HepG2 (cell line): ENCODE measurements at regions not wholly inside any gene's neighbourhood (a gene's known extent, or its start where the extent isn't known, plus 50 kb on each side); places are given as distances from the start of the nearest gene placed in this dataset.

Experiments used
- ATAC-seq: fragments of 200-7000 bp; cut with Tn5 transposase; 3 replicates; pipeline ENCODE4 v1.9.1; 2020; ENCODE audit warnings: mild to moderate bottlenecking, moderate library complexity
- BruUV-seq: library from RNA; stranded (reverse); fragments of 400-500 nt; replicated peaks from 2 replicates; lab custom pipeline; 2021; lab: Mats Ljungman, UMichigan
- CTCF ChIA-PET: fragments of 300-600 bp; formaldehyde crosslinking; extraction: SDS; loops from one replicate; lab custom pipeline; 2021; ENCODE audit warnings: low total read pairs, inconsistent platforms, low intra/inter-chr PET ratio; lab: Yijun Ruan, JAX
- POLR2A ChIA-PET: fragments of 350-600 bp; sonication (Branson Sonifier 250); formaldehyde crosslinking; loops from one replicate; lab custom pipeline; 2020; ENCODE audit warnings: antibody characterized with exemption, inconsistent platforms; lab: Yijun Ruan, JAX
- DNase-seq: peaks from one replicate; pipeline ENCODE4 v3.0.0-alpha.2; 2015; ENCODE audit warnings: low spot score
- FAIRE-seq: peaks from 3 replicates; lab custom pipeline; 2011; peaks lifted over from hg19 to GRCh38; lab: Jason Lieb, UNC
- H2AFZ ChIP-seq: one replicate; pipeline ENCODE4 v1.6.1; 2011; ENCODE audit warnings: low read length, inconsistent platforms
- H3K27ac ChIP-seq: fragments of 300-600 bp; 3 replicates; pipeline ENCODE4 v1.8.0; 2011; ENCODE audit warnings: mixed run types, mild to moderate bottlenecking, mixed read lengths, low read length, inconsistent platforms; ENCODE audit not compliant: insufficient read depth; ENCODE audit errors: extremely low read length
- H3K27me3 ChIP-seq, 2 experiments: fragments of 200-600 bp in 1 of 2; 2 replicates in 1 of 2; 3 replicates in 1 of 2; pipeline versions ENCODE4 v1.6.0 to v1.8.0; 2011; ENCODE audit warnings: low read length in 2 of 2, mild to moderate bottlenecking in 2 of 2, moderate library complexity in 2 of 2, inconsistent platforms in 1 of 2; ENCODE audit not compliant: insufficient read depth in 2 of 2, control insufficient read depth in 1 of 2
- H3K36me3 ChIP-seq, 2 experiments: fragments of 200-600 bp in 1 of 2; replicated peaks in 1 of 2; 2 replicates in 1 of 2; 3 replicates in 1 of 2; pipeline versions ENCODE4 v1.5.1 to v1.8.0; 2011; ENCODE audit warnings: low read length in 2 of 2, inconsistent platforms in 1 of 2; ENCODE audit not compliant: insufficient read depth in 2 of 2, control insufficient read depth in 1 of 2
- H3K4me1 ChIP-seq: 2 replicates; pipeline ENCODE4 v1.5.1; 2012; ENCODE audit warnings: low read length, inconsistent platforms; ENCODE audit not compliant: insufficient read depth
- H3K4me2 ChIP-seq: 2 replicates; pipeline ENCODE4 v1.6.0; 2011; ENCODE audit warnings: low read depth, low read length, inconsistent platforms
- H3K4me3 ChIP-seq, 3 experiments: fragments of 200-600 bp in 1 of 3; sonication (generic), shearing (Covaris generic) in 1 of 3; replicated peaks in 1 of 3; 2 replicates each; pipeline ENCODE4 v1.5.1; 2011 to 2016; ENCODE audit warnings: low read length in 3 of 3, inconsistent platforms in 2 of 3, low read depth in 2 of 3, mild to moderate bottlenecking in 2 of 3, control low read depth in 1 of 3, mixed read lengths in 1 of 3; ENCODE audit not compliant: insufficient read depth in 1 of 3
- H3K79me2 ChIP-seq: one replicate; pipeline ENCODE4 v1.6.1; 2011; ENCODE audit warnings: low read length, inconsistent platforms; ENCODE audit not compliant: insufficient read depth
- H3K9ac ChIP-seq: 2 replicates; pipeline ENCODE4 v1.6.0; 2011; ENCODE audit warnings: mild to moderate bottlenecking, low read depth, low read length, inconsistent platforms; ENCODE audit not compliant: insufficient read depth
- H3K9me3 ChIP-seq: 2 replicates; pipeline ENCODE4 v1.5.1; 2012; ENCODE audit warnings: mild to moderate bottlenecking, low read length
- H4K20me1 ChIP-seq: 2 replicates; pipeline ENCODE4 v1.6.0; 2011; ENCODE audit warnings: inconsistent platforms, mild to moderate bottlenecking, low read length, moderate library complexity; ENCODE audit not compliant: insufficient read depth
- AHDC1 ChIP-seq: sonication (generic); formaldehyde crosslinking; IDR thresholded peaks from 2 replicates; pipeline ENCODE4 v1.5.1; 2020; ENCODE audit warnings: mild to moderate bottlenecking, missing genetic modification reagents, borderline replicate concordance
- JUNB ChIP-seq: sonication (generic); formaldehyde crosslinking; IDR thresholded peaks from 2 replicates; pipeline ENCODE4 v1.8.0; 2022; ENCODE audit warnings: missing genetic modification reagents, mild to moderate bottlenecking, borderline replicate concordance
- KDM6A ChIP-seq: IDR thresholded peaks from 2 replicates; pipeline ENCODE4 v1.6.1; 2016; ENCODE audit warnings: low read depth
- MBNL3 ChIP-seq: fragments of 250-450 bp; sonication (Bioruptor Pico); conservative IDR thresholded peaks from 2 replicates; pipeline ENCODE4 v1.8.0; 2022; ENCODE audit warnings: mild to moderate bottlenecking, inconsistent platforms
- NR2C2 ChIP-seq: sonication (generic); formaldehyde crosslinking; IDR thresholded peaks from 2 replicates; pipeline ENCODE4 v1.4.0; 2020; ENCODE audit warnings: missing genetic modification reagents, mild to moderate bottlenecking, moderate library complexity, borderline replicate concordance
- SMYD3 ChIP-seq: sonication (generic); formaldehyde crosslinking; IDR thresholded peaks from 2 replicates; pipeline ENCODE4 v1.8.1; 2023; ENCODE audit warnings: mild to moderate bottlenecking, missing genetic modification reagents
- SNAI1 ChIP-seq: sonication (generic); formaldehyde crosslinking; IDR thresholded peaks from 2 replicates; pipeline ENCODE4 v1.5.0; 2020; ENCODE audit warnings: mild to moderate bottlenecking, missing genetic modification reagents, borderline replicate concordance
- ZFP36L2 ChIP-seq: sonication (generic); formaldehyde crosslinking; IDR thresholded peaks from 2 replicates; pipeline ENCODE4 v1.4.0; 2020; ENCODE audit warnings: missing genetic modification reagents
- ZFP62 ChIP-seq: sonication (generic); formaldehyde crosslinking; IDR thresholded peaks from 2 replicates; pipeline ENCODE4 v1.4.0; 2020; ENCODE audit warnings: missing genetic modification reagents
- ZNF329 ChIP-seq: sonication (generic); formaldehyde crosslinking; IDR thresholded peaks from 2 replicates; pipeline ENCODE4 v1.9.0; 2021; ENCODE audit warnings: low read depth, mild to moderate bottlenecking, missing genetic modification reagents
- ZNF720 ChIP-seq: sonication (generic); formaldehyde crosslinking; IDR thresholded peaks from 2 replicates; pipeline ENCODE4 v1.4.0; 2020; ENCODE audit warnings: missing genetic modification reagents
- ZSCAN30 ChIP-seq: sonication (generic); formaldehyde crosslinking; IDR thresholded peaks from 2 replicates; pipeline ENCODE4 v1.5.0; 2020; ENCODE audit warnings: mild to moderate bottlenecking, missing genetic modification reagents
- WGBS: methylation state at CpG from one replicate; pipeline ENCODE4 v1.1.6; 2017; ENCODE audit warnings: low lambda C conversion rate; 5-methylcytosine and 5-hydroxymethylcytosine counted together
- in situ Hi-C: cut with HindIII; loops from 2 replicates; pipeline ENCODE4 v1.10.0; 2017; ENCODE audit warnings: low pct_unique_long_range_greater_than_20kb; ENCODE audit not compliant: extremely low pct_ligation_motif_present
- intact Hi-C: fragments of 100-400 bp; cut with micrococcal nuclease; formaldehyde crosslinking; loops from one replicate; pipeline ENCODE4 v1.10.0; 2022; ENCODE audit not compliant: unreplicated experiment

- Histone ChIP-seq H3K4me2 (no peak overlapping the region), H2AFZ (no peak overlapping the region), H3K4me1 (no peaks in the 10 kb centered on the region), H3K36me3 (no peaks in the 10 kb centered on the region), H3K27ac (no peak overlapping the region), H3K4me3 (no peak overlapping the region), H4K20me1 (no peaks in the 10 kb centered on the region), H3K9me3 (no peaks in the 10 kb centered on the region), H3K9ac (no peak overlapping the region), H3K27me3 (no peaks in the 10 kb centered on the region), H3K79me2 (no peaks in the 10 kb centered on the region)
- 25% methylated on average over 4 of the region's 4 CpGs for WGBS
- TF ChIP-seq KDM6A: no peak
- no peak for TF ChIP-seq ZSCAN30 (CRISPR knock-in tag)
- TF ChIP-seq AHDC1 (CRISPR knock-in tag): no peak
- no peak for TF ChIP-seq MBNL3
- no peak for TF ChIP-seq ZNF329
- no peak for TF ChIP-seq SMYD3
- TF ChIP-seq NR2C2 (CRISPR knock-in tag): no peak
- TF ChIP-seq ZNF720 (CRISPR knock-in tag): no peak
- no peak for TF ChIP-seq ZFP62 (CRISPR knock-in tag)
- TF ChIP-seq SNAI1 (CRISPR knock-in tag): no peak
- TF ChIP-seq JUNB (CRISPR knock-in tag): no peak
- TF ChIP-seq ZFP36L2 (CRISPR knock-in tag): no peak
- ATAC-seq (no peak), FAIRE-seq (no peak), DNase-seq (no peak)
- intact Hi-C loops: no loop called here
- ChIA-PET POLR2A (no interaction called here), CTCF (no interaction called here)
- in situ Hi-C loops: no loop called here
- BruUV-seq: no TSS peak
Measured at GRCh38 chr18:68500556-68500955, 214.4 kb downstream of the TMX3 start.
